ENCODE measurements at regions not wholly inside any gene's neighbourhood (a gene's known extent, or its start where the extent isn't known, plus 50 kb on each side); places are given as distances from the start of the nearest gene placed in this dataset.
"Not testable (repeated sequence)": the region's sequence is repeated elsewhere in the genome, so short reads cannot be mapped to it uniquely, and the experiment has no call there.

DNA sequence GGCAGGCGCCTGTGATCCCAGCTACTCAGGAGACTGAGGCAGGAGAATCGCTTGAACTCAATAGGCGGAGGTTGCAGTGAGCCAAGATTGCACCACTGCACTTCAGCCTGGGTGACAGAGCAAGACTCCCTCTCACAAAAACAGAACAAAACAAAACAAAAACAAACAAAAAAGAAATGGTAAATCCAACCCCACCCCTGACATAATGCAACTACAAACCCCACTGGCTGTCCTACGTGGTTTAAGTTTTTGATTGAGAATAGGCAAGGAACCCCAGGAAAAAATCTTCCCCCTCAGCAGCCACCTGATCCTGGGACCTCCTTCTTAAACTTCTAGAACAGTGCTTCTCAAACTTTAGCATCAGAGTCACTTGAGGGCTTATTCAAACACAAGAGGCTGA lies 123.1 kb downstream of the TRIM27 start:
- TF ChIP-seq POLR2A (IDR thresholded peaks at IDR 0.05), result not testable (repeated sequence)
- TF ChIP-seq, protein P1, sequence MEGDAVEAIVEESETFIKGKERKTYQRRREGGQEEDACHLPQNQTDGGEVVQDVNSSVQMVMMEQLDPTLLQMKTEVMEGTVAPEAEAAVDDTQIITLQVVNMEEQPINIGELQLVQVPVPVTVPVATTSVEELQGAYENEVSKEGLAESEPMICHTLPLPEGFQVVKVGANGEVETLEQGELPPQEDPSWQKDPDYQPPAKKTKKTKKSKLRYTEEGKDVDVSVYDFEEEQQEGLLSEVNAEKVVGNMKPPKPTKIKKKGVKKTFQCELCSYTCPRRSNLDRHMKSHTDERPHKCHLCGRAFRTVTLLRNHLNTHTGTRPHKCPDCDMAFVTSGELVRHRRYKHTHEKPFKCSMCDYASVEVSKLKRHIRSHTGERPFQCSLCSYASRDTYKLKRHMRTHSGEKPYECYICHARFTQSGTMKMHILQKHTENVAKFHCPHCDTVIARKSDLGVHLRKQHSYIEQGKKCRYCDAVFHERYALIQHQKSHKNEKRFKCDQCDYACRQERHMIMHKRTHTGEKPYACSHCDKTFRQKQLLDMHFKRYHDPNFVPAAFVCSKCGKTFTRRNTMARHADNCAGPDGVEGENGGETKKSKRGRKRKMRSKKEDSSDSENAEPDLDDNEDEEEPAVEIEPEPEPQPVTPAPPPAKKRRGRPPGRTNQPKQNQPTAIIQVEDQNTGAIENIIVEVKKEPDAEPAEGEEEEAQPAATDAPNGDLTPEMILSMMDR (IDR thresholded peaks at IDR 0.05), result not testable (repeated sequence)
